A549 (cell line): ENCODE measurements at regions not wholly inside any gene's neighbourhood (a gene's known extent, or its start where the extent isn't known, plus 50 kb on each side); places are given as distances from the start of the nearest gene placed in this dataset.

ENCODE experiments used
- CTCF ChIP-seq: fragments of >200 bp; sonication (Bioruptor Twin); formaldehyde crosslinking; IDR thresholded peaks from 3 replicates; pipeline ENCODE4 v1.5.1; 2016
- RAD21 ChIP-seq, 2 experiments: fragments of >200 bp in 1 of 2; sonication (Bioruptor Twin) in 1 of 2; formaldehyde crosslinking in 1 of 2; IDR thresholded peaks in 1 of 2; conservative IDR thresholded peaks in 1 of 2; 2 replicates in 1 of 2; 3 replicates in 1 of 2; pipeline ENCODE4 v1.6.1; 2012 to 2018; ENCODE audit warnings: inconsistent platforms in 1 of 2
- TF ChIP-seq, protein P1 (sequence below): fragments of 450-650 bp; IDR thresholded peaks from 2 replicates; pipeline ENCODE4 v1.6.1; 2014; ENCODE audit warnings: antibody characterized with exemption

GRCh38 chr4:43903456-43903855 lies 545.2 kb downstream of the KCTD8 start:
- TF ChIP-seq CTCF (no peak), RAD21 (conservative IDR thresholded peaks at IDR 0.05 in 1 of 2, IDR thresholded peaks at IDR 0.05 in 1 of 2) (no peak)
- TF ChIP-seq, protein P1, sequence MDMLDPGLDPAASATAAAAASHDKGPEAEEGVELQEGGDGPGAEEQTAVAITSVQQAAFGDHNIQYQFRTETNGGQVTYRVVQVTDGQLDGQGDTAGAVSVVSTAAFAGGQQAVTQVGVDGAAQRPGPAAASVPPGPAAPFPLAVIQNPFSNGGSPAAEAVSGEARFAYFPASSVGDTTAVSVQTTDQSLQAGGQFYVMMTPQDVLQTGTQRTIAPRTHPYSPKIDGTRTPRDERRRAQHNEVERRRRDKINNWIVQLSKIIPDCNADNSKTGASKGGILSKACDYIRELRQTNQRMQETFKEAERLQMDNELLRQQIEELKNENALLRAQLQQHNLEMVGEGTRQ: no peak
